ENCODE measurements at regions not wholly inside any gene's neighbourhood (a gene's known extent, or its start where the extent isn't known, plus 50 kb on each side); places are given as distances from the start of the nearest gene placed in this dataset.

DNA sequence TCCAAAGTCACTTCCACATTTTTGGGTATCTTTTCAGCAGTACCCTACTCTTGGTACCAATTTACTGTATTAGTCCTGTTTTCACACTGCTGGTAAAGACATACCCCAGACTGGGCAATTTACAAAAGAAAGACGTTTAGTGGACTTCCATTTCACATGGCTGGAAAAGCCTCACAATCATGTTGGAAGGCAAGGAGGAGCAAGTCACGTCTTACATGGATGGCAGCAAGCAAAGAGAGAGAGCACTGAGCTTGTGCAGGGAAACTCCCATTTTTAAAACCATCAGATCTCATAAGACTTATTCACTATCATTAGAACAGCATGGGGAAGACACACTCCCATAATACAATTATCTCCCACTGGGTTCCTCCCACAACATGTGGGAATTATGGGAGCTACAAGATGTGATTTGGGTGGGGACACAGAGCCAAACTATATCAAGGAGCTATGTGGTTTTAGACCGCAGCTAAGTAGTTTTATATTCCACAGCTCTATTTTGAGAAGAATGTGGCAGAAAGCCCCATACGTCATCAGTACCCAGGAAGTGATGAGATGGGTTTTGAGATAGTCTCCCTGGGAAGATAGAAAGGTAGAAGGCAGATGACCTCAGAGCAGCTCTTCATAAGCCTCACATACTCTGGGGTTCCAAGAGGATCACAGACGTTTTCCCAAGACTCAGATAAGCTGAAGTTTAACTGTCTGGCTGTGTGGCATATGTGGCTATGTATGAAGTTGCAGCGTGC, 96.3 kb downstream of the APIP start:
- TF ChIP-seq RNF2 (conservative IDR thresholded peaks at IDR 0.05; ENCODE audit: low read depth) (no peak), HOXA7 (CRISPR knock-in tag; IDR thresholded peaks at IDR 0.05) (no peak), SIN3B (IDR thresholded peaks at IDR 0.05; ENCODE audit: low read length) (no peak), ZNF451 (CRISPR knock-in tag; IDR thresholded peaks at IDR 0.05) (no peak), POLR2A (IDR thresholded peaks at IDR 0.05; ENCODE audit: insufficient read depth in 1 of 2, low read depth in 2 of 2, low read length in 2 of 2) (no peak), FOSL2 (CRISPR knock-in tag; IDR thresholded peaks at IDR 0.05) (no peak), GABPA (IDR thresholded peaks at IDR 0.05; ENCODE audit: low read depth, low read length) (no peak), GABPA (CRISPR knock-in tag; IDR thresholded peaks at IDR 0.05; ENCODE audit: low read depth) (no peak), CREB1 (IDR thresholded peaks at IDR 0.05) (no peak), CREB1 (CRISPR knock-in tag; IDR thresholded peaks at IDR 0.05) (no peak), MXI1 (IDR thresholded peaks at IDR 0.05; ENCODE audit: borderline replicate concordance, low read depth, low read length) (no peak), YY1 (IDR thresholded peaks at IDR 0.05; ENCODE audit: insufficient read depth, insufficient replicate concordance, low read depth, low read length) (no peak), CBX1 (IDR thresholded peaks at IDR 0.05; ENCODE audit: low read depth) (no peak)
- TF ChIP-seq, protein P1, sequence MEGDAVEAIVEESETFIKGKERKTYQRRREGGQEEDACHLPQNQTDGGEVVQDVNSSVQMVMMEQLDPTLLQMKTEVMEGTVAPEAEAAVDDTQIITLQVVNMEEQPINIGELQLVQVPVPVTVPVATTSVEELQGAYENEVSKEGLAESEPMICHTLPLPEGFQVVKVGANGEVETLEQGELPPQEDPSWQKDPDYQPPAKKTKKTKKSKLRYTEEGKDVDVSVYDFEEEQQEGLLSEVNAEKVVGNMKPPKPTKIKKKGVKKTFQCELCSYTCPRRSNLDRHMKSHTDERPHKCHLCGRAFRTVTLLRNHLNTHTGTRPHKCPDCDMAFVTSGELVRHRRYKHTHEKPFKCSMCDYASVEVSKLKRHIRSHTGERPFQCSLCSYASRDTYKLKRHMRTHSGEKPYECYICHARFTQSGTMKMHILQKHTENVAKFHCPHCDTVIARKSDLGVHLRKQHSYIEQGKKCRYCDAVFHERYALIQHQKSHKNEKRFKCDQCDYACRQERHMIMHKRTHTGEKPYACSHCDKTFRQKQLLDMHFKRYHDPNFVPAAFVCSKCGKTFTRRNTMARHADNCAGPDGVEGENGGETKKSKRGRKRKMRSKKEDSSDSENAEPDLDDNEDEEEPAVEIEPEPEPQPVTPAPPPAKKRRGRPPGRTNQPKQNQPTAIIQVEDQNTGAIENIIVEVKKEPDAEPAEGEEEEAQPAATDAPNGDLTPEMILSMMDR (CRISPR knock-in tag; IDR thresholded peaks at IDR 0.05) = no peak
- TF ChIP-seq, protein P2, sequence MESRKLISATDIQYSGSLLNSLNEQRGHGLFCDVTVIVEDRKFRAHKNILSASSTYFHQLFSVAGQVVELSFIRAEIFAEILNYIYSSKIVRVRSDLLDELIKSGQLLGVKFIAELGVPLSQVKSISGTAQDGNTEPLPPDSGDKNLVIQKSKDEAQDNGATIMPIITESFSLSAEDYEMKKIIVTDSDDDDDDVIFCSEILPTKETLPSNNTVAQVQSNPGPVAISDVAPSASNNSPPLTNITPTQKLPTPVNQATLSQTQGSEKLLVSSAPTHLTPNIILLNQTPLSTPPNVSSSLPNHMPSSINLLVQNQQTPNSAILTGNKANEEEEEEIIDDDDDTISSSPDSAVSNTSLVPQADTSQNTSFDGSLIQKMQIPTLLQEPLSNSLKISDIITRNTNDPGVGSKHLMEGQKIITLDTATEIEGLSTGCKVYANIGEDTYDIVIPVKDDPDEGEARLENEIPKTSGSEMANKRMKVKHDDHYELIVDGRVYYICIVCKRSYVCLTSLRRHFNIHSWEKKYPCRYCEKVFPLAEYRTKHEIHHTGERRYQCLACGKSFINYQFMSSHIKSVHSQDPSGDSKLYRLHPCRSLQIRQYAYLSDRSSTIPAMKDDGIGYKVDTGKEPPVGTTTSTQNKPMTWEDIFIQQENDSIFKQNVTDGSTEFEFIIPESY (CRISPR knock-in tag; IDR thresholded peaks at IDR 0.05) = no peak
